HG03378 (cell line): ENCODE measurements at regions not wholly inside any gene's neighbourhood (a gene's known extent, or its start where the extent isn't known, plus 50 kb on each side); places are given as distances from the start of the nearest gene placed in this dataset.

ENCODE experiments used
- ATAC-seq: cut with Tn5 transposase; IDR thresholded peaks from one replicate; pipeline ENCODE4 v1.9.1; 2021; ENCODE audit warnings: mild to moderate bottlenecking, moderate library complexity; ENCODE audit not compliant: unreplicated experiment

DNA sequence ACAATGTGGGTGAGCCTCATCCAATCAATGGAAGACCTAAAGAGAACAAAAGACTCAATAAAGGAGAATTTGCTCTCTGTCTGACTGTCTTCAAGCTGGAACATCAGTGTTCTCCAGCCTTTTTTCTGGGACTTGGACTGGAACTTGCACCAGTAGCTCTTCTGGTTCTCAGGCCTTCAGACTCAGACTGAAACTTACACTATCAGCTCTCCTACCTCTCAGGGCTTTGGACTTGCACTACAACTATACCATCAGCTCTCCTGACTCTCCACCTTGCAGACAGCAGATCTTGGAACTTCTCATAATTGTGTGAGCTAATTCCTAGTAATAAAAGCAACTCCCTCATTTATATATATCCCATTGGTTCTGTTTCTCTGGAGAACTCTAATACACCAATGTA lies 185.9 kb downstream of the SMIM20 start:
- ATAC-seq = no peak

DNA sequence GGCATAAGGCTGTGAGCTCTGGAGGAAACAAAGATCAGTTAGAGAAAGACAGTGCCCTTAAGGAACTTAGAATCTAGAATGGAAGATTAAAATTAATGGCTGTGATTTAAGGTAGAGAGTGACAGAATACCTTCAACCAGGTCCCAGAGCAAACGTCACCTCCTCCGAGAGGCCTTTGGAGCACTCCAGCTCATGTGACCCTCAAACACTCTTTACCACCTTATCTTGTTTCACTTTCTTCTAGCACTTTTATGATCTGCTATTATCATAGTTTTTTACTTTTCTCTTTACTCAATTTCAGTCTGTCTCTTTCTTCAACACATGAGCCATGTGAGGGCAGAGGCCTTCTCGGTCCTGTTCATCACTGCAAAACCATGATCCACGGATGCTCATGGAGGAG lies 187.0 kb downstream of the SMIM20 start:
- ATAC-seq = no peak

DNA sequence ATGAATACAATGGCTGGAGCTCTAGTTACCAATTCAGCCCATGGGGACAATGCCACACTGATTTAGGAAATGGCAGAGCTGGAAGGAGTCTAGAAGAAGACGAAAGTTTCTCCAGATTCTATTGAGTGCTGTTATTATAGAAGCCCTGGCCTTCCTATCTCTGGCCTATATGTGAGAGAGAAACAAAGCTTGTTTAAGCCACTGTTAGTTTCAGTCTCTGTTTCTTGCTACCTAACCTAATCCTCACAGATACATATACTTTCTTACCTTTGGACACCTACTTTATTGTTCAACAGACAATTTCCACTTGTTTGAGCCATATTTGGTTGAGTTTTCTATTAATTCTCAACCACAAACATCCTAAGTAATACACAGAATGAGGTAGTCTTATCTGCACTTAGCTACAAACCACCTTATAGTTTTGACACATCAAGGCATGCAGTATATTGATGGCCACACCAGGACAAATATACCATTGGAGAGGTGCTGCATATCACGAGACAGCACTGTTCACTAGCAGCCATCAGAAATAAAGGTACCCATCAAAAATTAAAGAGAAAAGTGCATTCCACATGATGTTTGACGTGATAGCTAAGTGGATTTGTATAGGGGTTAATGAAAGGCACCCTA lies 190.2 kb downstream of the SMIM20 start:
- ATAC-seq = peak; percentile 64

DNA sequence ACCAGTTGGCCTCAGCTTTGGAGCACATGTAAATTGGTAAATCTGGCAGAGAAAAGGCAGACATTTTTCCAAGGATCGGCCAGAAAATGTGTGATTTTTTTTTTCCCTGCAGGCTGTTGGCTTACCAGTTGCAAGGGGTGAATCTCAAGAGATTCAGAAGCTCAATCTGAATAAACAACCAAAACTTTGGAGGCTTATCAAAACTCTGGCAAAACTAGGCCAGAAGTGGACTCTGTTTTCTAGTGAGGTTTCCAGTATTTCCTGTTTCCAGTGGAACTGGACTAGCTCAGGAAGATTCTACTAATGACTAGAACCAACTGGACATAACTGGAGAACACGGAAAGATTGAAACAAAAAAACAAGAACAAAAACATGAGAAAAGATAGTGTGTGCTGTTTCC lies 191.3 kb downstream of the SMIM20 start:
- no peak for ATAC-seq

DNA sequence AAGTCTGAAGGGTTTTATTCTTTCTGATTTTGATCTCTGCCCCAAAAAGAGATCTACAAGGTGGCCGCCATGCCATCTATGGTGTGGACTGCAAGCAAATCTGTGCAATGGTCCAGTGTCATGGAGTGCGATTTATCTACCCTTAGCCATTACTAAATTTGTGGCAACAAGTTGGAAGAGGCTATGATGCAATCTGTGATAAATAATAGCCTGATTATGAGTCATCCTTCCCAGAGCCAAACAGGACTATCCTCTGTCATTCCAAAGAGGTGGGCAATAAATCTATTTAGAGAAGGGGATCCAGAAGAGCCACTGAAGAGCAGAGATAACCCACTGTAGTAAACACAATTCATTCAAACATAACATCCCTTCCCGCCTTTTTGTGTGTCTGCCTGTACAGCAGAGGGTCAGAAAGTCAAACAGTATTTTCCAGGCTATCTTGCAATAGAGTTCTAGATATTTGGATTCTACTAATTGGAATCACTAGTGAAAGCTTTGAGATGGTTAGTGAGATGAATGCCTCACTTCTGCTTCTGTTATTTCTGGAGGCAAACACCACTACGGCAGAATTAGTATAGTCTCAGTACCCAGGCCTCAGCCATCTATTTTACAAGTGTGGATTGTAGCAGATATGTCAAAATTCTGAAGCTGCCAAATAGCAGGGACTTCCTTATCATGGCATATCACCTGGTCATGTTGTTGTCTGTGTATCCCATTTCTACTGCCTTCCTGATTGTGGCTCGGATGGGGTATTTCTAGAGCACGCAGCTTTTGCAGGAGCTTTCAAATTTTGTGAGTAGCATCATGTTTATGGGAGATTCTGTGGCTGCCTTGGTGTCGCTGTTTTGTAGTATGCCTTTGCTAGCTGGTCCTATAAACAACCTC lies 192.0 kb downstream of the SMIM20 start:
- no peak for ATAC-seq

DNA sequence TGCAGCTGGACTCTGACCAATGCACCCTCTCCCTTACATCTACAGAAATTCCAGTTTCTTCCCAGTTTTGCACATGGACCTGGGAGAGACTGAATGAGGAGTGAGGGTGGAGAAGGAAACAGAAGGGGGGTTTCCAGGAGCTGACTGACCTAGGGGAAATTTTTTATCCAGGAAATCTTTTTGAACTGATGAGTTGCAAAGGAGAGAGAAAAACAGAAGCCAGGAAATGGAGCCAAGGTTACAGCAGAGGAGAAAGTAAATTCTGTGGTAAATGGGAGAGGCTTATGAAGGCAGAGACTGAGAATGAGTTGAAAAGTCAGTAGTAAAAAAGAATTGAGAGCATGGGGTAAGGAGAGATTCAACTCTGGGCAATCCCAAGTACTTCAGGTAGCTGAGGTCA lies 192.8 kb downstream of the SMIM20 start:
- ATAC-seq = no peak

DNA sequence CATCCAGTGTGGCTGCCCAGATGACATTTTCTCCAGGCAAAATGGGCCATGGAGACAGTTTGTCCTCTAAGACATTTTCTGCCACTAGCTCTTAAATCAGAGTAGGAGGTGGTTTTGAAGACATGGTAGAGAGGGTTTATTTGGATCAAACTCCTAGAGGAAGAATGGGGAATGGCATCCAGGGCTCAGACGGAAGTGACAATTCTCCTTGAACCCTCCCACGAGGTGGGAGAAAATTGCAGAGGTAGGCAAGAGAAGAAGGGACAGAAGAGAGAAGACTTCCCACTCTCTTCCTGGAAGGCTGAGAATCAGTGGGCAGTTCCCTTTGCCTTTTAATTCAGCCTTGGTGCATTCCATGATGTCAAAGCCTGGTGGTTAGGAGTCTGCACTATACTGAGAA lies 194.0 kb downstream of the SMIM20 start:
- no peak for ATAC-seq

DNA sequence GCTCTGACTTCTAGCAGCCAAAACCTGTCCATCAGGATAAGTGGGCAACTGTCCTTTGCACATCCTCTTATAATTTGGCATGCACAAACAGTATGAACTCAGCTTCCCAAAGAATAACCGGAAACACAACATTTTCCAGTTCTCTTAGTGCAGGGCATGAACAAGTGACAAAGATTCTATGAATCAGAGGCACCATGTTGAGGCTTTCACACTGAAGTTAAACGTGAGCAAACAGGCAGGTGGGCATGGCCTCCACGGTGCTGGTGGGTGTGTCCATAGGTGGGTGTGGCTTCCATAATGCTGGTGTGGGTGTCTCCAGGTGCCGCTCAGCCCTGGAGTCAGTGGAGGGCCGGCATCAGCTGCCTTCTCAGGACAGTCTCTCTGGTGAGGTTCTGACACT lies 196.5 kb downstream of the SMIM20 start:
- no peak for ATAC-seq

DNA sequence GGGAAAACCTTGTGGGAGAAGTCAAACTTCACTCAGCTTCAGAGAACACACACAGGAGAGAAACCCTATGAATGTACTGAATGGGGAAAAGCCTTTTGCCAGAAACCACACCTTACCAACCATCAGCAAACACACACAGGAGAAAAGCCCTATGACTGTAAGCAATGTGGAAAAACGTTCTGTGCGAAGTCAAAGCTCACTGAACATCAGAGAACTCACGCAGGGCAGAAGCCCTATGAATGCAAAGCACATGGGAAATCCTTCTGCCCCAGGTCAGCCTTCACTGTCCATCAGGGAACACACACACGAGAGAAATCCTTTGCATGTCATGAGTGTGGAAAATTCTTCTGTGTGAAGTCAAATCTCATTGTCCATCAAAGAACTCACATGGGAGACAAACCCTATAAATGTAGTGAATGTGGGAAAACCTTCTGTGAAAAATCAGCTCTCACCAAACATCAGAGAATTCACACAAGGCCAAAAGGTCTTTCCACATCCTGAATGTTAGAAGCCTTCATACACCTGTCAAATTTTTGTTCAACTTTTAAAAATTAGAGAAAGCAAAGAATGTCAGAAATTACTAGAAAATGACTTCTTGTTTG lies 199.4 kb downstream of the SMIM20 start:
- no peak for ATAC-seq

DNA sequence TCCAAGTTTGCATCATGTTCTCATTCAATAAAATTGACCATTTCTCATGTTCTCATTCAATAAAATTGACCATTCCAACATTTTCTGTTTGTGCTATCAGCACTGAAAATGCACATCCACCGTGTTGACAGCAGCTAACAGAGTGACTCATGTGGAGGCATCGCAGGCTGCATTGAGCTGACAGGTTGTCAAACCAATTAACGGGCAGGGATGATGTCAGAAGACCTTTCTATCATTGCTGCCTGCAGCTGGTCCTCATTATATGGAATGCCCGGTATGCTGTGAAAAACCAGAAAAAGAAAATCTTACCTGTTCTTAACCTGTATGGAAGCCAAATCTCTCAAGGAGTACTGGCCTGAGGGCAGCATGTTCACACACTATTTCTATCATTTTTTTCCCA lies 202.0 kb downstream of the SMIM20 start:
- no peak for ATAC-seq

DNA sequence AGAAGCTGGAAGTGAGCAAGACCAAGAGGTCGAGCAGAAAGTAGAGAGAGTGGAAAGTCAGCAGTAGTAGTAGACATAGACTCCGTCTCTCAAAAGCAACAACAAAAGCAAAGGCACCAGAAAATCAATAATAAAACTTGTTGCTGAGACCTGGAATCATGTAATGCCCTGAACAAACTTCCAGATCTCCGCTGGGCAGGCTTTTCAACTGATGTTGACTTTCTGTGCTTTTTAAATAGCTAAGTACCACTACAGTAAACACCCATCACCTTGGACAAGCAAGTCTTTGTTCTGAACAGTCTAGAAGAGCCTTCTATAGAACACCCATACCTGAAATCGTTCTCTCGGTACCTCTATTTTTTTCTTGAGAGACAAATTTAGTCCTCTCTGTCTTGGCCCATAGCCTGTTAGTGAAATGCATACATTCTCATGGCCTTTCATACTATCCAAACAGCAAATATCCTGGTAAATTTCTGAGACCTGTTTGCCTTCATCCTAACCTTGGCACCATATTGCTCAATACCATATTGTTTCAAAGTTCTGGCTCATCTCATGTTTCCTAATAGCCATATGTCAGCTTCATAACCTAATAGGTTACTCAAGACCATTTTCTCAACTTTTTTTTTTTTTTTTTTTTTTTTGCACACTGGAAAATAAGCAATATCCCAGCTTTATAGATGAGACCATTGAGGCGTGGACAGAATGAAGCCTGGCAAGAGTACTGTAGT lies 200.6 kb upstream of the RBPJ start:
- ATAC-seq = no peak

DNA sequence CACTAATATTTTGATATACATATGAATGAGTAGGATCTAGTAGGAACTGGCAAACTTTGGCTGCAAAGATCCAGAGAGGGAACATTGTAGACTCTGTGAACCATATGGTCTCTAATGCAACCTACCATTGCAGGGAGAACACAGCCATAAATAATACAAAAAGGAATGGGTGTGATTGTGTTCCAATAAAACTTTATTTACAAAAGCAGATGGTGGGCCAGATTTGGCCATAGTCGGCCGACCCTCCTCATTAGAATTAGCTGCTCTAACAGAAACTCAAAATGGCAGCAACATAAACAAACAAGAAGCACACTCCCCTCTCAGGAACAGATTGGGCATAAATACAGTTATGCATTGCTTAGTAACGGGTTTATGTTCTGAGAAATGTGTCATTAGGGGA lies 198.1 kb upstream of the RBPJ start:
- ATAC-seq = no peak

DNA sequence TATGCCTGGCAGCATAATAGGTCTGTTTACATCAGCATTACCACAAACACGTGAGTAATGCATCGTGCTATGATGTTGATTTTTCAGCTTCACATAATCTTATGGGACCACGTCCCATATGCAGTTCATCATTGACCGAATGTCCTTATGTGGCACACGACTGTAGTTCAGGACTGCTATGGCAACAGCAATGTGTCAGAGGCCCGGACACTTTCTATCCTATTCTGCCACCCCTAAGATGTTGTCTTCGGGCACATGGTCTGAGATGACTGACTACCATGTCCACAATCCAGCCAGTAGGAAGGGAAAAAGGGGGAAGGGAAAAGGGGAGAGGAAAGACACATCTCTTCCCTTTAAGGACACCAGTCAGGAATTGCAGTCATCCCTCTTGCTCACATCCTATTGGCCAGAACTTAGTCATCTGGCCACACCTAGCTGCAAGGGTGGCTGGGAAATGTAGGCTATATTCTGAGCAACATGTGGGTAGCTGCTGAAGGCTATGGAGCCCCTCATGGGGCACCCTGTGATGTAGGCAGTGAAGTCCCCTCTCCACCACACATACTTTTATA lies 196.0 kb upstream of the RBPJ start:
- no peak for ATAC-seq

DNA sequence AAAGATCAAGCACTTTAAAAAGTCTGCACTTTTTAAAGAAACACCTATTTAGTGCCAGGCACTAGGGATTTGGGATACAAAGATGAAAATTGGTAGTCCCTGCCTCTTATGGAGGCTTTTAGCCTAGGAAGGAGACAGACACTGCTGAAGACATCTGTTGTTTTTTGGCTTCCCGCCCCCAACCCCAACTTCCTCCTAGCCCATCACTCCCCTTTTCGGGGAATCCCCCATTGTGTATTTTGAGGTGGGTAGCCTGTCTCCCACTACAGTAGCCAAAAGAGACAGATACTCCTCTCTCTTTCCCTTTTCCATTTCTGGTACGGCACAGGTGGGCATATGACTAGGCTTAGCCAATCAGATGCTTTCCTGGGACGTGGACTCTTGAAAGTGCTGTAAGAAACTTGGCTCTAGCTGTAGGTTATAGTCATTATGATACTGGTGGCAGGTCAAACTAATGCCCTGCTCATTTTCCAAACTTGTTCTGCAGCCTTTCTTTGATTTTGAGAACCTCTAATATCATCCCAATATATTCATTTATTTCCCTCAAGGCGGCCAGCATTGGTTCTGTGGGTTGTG lies 194.6 kb upstream of the RBPJ start:
- peak; percentile 64 for ATAC-seq

DNA sequence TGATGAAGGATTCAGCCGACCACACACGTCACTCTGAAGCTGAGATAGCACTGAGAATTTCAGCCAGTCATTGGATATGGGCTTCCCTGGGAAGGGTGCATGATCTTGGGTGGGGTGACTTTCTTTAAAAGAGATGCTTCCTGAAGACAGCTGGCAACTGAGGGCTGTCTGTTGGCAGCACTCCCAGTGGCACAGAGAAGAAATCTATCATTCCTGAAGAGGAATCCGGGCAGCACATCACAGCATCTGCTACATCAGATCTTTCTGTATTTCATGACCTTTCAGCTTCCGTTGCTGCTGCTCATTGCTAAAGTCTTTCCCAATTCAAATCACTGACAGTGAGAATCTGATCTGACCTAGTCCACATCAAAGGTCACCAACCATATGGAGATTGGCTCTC lies 193.8 kb upstream of the RBPJ start:
- ATAC-seq = no peak

DNA sequence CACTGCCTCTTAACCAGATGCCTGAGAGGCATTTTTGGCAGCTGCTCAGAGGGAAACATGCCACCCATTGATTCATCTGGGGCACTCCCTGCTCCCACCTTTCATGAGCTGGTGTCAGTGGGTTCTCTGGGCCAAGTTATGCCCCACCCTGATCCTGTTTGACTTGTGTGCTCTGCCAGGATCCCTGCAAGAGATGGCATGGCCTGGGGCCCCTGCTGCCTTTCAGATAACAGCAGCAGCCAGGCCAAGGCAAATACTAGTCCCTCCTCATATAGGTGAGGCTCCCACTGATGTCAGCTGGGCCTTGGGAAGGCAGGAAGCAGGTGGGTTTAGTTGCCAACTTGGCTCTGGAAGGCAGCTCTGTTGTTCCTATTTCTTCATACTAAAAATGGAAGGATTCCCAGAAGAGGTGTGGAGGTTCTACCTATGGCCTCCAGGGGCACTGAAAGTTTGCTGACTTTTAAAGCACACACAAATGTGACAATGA lies 192.9 kb upstream of the RBPJ start:
- ATAC-seq = no peak

DNA sequence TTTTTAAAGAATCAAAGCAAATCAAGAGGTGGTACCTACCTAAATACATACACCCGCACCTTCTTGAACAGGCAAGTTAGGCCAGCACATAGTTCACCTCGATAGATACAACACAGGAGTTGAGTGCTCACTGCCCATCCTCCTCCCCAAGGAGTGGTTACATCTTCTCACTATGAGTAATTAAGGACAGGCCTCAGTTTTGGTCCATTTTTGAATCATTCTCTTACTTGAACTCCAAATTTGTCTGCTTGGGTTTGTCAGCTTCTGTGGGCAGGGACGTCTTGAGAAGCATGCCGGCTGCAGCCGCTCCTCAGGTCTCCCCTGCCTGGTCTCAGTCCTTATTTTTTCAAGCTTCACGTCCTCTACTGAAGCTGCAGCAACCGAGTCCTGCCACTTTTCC lies 190.6 kb upstream of the RBPJ start:
- ATAC-seq = peak; percentile 89

DNA sequence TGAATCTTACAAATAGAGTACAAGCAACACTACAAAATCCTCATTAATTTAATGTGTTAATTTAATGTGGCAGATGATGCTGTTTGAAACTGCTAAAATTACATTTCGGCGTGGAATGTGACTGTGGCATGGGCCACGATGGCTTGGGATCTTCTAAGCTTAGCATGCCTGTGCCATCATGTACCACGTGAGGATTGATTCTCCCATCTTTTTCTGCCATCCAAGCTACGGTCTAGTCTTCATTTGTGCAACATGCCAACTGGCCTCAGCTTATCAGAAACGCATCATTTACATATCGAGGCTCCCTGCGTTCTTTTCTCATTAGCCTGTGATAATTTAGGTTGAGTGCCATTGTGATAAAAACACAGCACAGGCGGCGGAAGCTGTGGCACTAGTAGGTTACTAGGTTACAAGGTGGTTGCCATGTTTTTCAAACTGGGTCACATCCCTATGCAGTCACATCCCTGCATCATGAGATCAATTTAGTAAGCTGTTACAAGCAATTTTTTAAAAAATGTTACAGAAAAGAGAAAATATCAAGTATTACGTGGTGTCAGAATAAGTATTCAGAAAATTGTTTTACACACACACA lies 189.9 kb upstream of the RBPJ start:
- no peak for ATAC-seq

DNA sequence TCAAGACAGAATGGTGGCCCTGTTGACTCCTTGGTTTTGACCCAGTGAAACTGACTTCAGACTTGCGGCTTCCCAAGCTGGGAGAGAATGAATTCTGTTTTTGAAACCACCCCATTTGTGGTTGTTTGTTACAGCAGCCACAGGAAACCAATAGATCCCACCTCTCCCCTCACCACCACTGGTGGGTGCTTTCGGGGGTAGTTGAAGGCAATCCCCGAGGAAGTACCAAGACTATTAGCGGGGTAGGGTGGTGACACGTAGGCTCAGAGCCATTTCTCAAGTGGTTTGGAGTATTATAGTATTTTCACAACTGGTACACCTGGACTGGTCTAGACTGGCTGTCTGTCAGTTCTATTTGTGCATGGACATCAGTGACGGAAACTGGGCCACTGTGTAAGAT lies 189.1 kb upstream of the RBPJ start:
- ATAC-seq = no peak

DNA sequence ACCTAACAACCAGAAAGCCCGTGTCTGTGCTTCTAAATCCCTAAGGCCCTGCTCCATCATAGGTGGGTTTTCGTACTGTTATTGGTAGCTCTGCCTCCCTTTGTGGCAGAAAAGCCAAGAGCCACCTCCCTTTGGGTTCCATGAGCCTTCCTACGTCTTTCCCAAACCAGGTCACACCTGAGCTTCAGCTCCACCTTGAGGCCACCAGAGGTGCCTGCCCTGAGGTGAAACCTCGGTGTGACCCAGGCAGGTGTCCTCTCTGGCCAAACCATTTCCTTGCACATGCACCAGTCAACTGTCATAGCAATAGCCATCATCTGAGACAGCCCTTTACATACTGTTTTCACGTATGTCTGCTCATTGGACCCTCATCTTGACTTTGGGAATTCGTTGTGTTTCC lies 188.0 kb upstream of the RBPJ start:
- no peak for ATAC-seq
